ENCODE measurements at regions not wholly inside any gene's neighbourhood (a gene's known extent, or its start where the extent isn't known, plus 50 kb on each side); places are given as distances from the start of the nearest gene placed in this dataset.

DNA sequence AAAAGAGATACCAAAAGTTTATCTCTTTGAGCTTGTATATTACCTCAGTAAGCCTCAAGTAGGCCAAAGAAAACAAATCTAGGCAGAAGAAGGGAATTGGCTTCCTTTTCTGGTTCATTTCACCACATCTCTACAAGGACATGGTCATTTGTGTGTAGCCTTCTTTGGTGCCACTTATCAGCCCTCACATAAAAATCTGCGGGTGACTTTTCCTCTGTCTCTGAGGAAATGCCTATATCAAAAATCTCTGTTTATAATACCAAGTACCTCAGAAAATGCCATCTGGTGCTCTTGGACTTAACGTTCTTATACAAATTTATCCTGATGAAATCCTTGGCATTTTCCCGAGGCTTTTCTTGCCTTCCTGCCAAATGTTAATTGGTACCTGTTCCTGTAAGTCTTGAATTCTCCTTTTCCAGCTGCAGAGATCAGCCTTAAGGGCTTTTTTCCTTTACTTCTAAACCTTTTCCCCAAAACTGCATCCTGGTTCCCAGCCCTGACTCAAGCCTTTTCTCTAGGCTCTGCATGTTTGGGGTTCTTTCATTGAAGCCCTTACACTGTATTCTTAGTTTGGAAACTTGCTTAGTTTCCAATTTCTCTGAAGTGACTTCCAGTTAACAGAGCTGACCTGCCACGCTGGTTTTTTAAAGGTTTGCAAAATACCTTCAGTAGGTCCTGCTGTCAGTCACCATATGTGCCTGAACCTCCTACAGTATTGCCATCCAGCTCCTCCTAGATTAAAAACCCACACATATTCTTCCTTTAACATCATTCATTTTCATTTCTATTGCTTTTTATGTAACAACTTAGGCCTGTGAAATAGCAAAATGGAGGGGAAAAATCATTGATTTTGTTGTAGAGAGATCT, 191.2 kb upstream of the PREP start:
- H3K4me1 ChIP-seq (ENCODE audit: low read length) = peaks cover 25% of the 10 kb centered on the region
- H3K4me2 ChIP-seq (ENCODE audit: low read length) = no peak overlapping the region
- no peaks in the 10 kb centered on the region for H3K36me3 ChIP-seq (replicated peaks; ENCODE audit: low read depth, low read length)
- TF ChIP-seq, protein P1, sequence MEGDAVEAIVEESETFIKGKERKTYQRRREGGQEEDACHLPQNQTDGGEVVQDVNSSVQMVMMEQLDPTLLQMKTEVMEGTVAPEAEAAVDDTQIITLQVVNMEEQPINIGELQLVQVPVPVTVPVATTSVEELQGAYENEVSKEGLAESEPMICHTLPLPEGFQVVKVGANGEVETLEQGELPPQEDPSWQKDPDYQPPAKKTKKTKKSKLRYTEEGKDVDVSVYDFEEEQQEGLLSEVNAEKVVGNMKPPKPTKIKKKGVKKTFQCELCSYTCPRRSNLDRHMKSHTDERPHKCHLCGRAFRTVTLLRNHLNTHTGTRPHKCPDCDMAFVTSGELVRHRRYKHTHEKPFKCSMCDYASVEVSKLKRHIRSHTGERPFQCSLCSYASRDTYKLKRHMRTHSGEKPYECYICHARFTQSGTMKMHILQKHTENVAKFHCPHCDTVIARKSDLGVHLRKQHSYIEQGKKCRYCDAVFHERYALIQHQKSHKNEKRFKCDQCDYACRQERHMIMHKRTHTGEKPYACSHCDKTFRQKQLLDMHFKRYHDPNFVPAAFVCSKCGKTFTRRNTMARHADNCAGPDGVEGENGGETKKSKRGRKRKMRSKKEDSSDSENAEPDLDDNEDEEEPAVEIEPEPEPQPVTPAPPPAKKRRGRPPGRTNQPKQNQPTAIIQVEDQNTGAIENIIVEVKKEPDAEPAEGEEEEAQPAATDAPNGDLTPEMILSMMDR (IDR thresholded peaks at IDR 0.05; ENCODE audit: low read depth, low read length) = no peak
- TF ChIP-seq EZH2phosphoT487 (IDR thresholded peaks at IDR 0.05; ENCODE audit: low read depth) = no peak
- H3K4me3 ChIP-seq (ENCODE audit: low read length) = no peak overlapping the region
- H3K27me3 ChIP-seq (ENCODE audit: low read depth, low read length) = no peaks in the 10 kb centered on the region
- H3K79me2 ChIP-seq (ENCODE audit: low read length) = no peaks in the 10 kb centered on the region
- no peaks in the 10 kb centered on the region for H4K20me1 ChIP-seq (ENCODE audit: insufficient read depth, low read length)
- H3K27ac ChIP-seq (ENCODE audit: low read length) = no peak overlapping the region
- no peak overlapping the region for H3K9ac ChIP-seq (ENCODE audit: low read length)
- H3K9me3 ChIP-seq (ENCODE audit: insufficient read depth, low read length) = no peaks in the 10 kb centered on the region
- H2AFZ ChIP-seq (ENCODE audit: low read depth, low read length) = no peak overlapping the region

DNA sequence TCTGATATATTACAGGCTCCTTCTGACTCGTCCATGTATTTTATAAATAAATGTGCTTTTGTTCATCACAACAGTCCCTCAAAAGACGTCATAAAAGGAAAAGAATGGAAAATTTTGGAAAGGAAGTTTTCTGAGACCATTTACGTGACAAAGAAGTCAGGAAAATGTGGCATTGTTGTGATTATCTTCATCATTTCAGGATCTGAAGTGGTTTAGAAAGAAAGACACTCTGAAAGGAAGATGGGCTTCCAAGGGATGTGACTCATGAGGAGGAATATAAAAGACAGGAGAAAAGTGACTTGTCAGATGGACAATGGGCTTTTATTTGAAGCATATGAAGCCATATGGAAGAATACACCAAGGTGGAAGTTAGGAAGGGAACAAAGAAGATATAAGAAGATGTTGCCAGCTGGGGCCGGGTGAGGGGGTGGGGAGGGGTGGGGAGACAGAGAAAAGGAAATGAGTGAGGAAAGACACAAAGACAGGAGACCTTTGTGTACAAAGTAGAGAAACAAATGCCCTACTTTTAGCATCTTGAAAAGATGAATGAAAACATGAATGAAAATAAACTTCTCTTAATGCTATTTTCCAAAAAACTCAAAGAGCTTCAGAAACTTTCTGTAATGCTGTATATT, 190.3 kb upstream of the PREP start:
- Histone ChIP-seq H3K36me3 (replicated peaks; ENCODE audit: low read depth, low read length) (no peaks in the 10 kb centered on the region), H3K4me2 (ENCODE audit: low read length) (no peak overlapping the region), H4K20me1 (ENCODE audit: insufficient read depth, low read length) (no peaks in the 10 kb centered on the region), H3K27ac (ENCODE audit: low read length) (no peak overlapping the region), H2AFZ (ENCODE audit: low read depth, low read length) (no peak overlapping the region), H3K4me1 (ENCODE audit: low read length) (peaks cover 25% of the 10 kb centered on the region), H3K4me3 (ENCODE audit: low read length) (no peak overlapping the region), H3K79me2 (ENCODE audit: low read length) (no peaks in the 10 kb centered on the region), H3K27me3 (ENCODE audit: low read depth, low read length) (no peaks in the 10 kb centered on the region), H3K9ac (ENCODE audit: low read length) (no peak overlapping the region), H3K9me3 (ENCODE audit: insufficient read depth, low read length) (no peaks in the 10 kb centered on the region)
- no peak for TF ChIP-seq EZH2phosphoT487 (IDR thresholded peaks at IDR 0.05; ENCODE audit: low read depth)
- TF ChIP-seq, protein P1 (IDR thresholded peaks at IDR 0.05; ENCODE audit: low read depth, low read length) = no peak

DNA sequence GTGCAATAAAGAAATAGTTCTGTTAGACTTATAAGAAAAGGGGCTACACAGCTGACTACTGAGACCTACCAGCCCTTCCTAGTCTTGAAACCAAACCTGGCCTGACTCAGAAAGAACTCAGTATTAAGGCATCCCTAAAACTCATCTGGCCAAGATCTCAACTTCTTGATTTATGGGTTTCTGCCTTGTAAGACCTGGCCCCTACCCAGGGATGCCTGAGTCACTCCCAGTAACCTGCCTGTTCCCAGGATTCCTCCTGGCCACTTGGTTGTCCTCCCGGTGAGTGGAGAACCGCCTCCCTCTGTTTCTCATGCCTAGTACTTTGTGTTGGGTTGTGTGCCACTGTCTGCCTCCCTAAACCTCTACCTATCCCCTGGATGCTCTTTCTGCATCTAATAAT, 189.4 kb upstream of the PREP start:
- peaks cover 25% of the 10 kb centered on the region for H3K4me1 ChIP-seq (ENCODE audit: low read length)
- no peak overlapping the region for H3K27ac ChIP-seq (ENCODE audit: low read length)
- H2AFZ ChIP-seq (ENCODE audit: low read depth, low read length) = no peak overlapping the region
- no peaks in the 10 kb centered on the region for H3K36me3 ChIP-seq (replicated peaks; ENCODE audit: low read depth, low read length)
- no peaks in the 10 kb centered on the region for H3K79me2 ChIP-seq (ENCODE audit: low read length)
- H3K9ac ChIP-seq (ENCODE audit: low read length) = no peak overlapping the region
- TF ChIP-seq, protein P1 (IDR thresholded peaks at IDR 0.05; ENCODE audit: low read depth, low read length) = no peak
- TF ChIP-seq EZH2phosphoT487 (IDR thresholded peaks at IDR 0.05; ENCODE audit: low read depth) = no peak
- no peak overlapping the region for H3K4me3 ChIP-seq (ENCODE audit: low read length)
- no peak overlapping the region for H3K4me2 ChIP-seq (ENCODE audit: low read length)
- no peaks in the 10 kb centered on the region for H3K27me3 ChIP-seq (ENCODE audit: low read depth, low read length)
- no peaks in the 10 kb centered on the region for H3K9me3 ChIP-seq (ENCODE audit: insufficient read depth, low read length)
- H4K20me1 ChIP-seq (ENCODE audit: insufficient read depth, low read length) = no peaks in the 10 kb centered on the region

DNA sequence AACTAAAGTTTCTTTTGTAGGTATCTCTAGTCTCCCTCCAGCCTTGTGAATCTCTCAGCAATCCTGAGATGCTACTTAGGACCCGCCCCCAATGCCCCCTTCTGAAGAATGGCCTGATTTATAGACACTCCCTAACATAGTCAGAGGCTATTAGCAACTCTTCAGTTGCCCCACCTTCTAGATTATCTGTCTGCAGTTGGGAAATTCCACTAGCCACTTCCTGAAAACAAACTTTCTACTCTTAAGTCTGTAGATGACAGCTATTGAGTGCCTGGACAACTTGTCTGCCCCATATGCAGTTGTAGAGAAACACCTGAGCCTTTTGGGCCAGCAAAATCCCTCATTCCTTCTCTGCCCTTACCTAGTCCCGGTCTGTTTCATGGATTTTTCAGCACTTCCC, 188.2 kb upstream of the PREP start:
- Histone ChIP-seq H3K36me3 (replicated peaks; ENCODE audit: low read depth, low read length) (no peaks in the 10 kb centered on the region), H2AFZ (ENCODE audit: low read depth, low read length) (peak overlapping the region; percentile 57; the same call in 1 of the 2 replicates), H3K4me1 (ENCODE audit: low read length) (peaks cover 25% of the 10 kb centered on the region), H3K27me3 (ENCODE audit: low read depth, low read length) (no peaks in the 10 kb centered on the region), H3K79me2 (ENCODE audit: low read length) (no peaks in the 10 kb centered on the region), H4K20me1 (ENCODE audit: insufficient read depth, low read length) (no peaks in the 10 kb centered on the region), H3K4me3 (ENCODE audit: low read length) (peak overlapping the region; percentile 21; the same call in 1 of the 2 replicates), H3K27ac (ENCODE audit: low read length) (peak overlapping the region; percentile 43), H3K9me3 (ENCODE audit: insufficient read depth, low read length) (no peaks in the 10 kb centered on the region), H3K9ac (ENCODE audit: low read length) (no peak overlapping the region), H3K4me2 (ENCODE audit: low read length) (peak overlapping the region; percentile 63)
- TF ChIP-seq EZH2phosphoT487 (IDR thresholded peaks at IDR 0.05; ENCODE audit: low read depth) = no peak
- TF ChIP-seq, protein P1 (IDR thresholded peaks at IDR 0.05; ENCODE audit: low read depth, low read length) = no peak
